Fibroblast of skin of back (primary cell): ENCODE measurements at regions not wholly inside any gene's neighbourhood (a gene's known extent, or its start where the extent isn't known, plus 50 kb on each side); places are given as distances from the start of the nearest gene placed in this dataset.

Source experiments
- DNase-seq: peaks from one replicate; pipeline ENCODE4 v3.0.0-alpha.2; 2013

- DNase-seq = peak; percentile 75
Measured at GRCh38 chr2:177148477-177149154, 64.0 kb upstream of the HNRNPA3 start.

GRCh38 chr2:177149155-177149503, 63.5 kb upstream of the HNRNPA3 start:
- DNase-seq = no peak

GRCh38 chr2:177153805-177154204, 58.8 kb upstream of the HNRNPA3 start:
- DNase-seq = no peak

GRCh38 chr2:177154809-177155208, 57.8 kb upstream of the HNRNPA3 start:
- DNase-seq = no peak

GRCh38 chr2:177155631-177156030, 57.0 kb upstream of the HNRNPA3 start:
- no peak for DNase-seq

- DNase-seq = peak; percentile 45
Measured at GRCh38 chr2:177161741-177162460, 50.7 kb upstream of the HNRNPA3 start.
